Vagina (tissue), 2 donors: ENCODE measurements at regions not wholly inside any gene's neighbourhood (a gene's known extent, or its start where the extent isn't known, plus 50 kb on each side); places are given as distances from the start of the nearest gene placed in this dataset. TPM values are rescaled to one million over a fixed set of nuclear protein-coding genes. Genes with fewer than 3 reads are reported as not detected.

Experiments used
- DNase-seq, 2 donors: peaks; one replicate each; pipeline ENCODE4 v3.0.0-alpha.2; 2017; ENCODE audit errors: extremely low spot score in 2 of 2
- H3K27ac ChIP-seq: fragments of 200-600 bp; sonication (generic); one replicate; pipeline ENCODE4 v1.5.1; 2019
- H3K27me3 ChIP-seq: fragments of 200-600 bp; sonication (generic); one replicate; pipeline ENCODE4 v1.5.1; 2019
- H3K36me3 ChIP-seq, 2 donors: fragments of 200-600 bp; sonication (generic); one replicate each; pipeline ENCODE4 v1.5.1; 2017 to 2019
- H3K4me1 ChIP-seq: fragments of 200-600 bp; sonication (generic); one replicate; pipeline ENCODE4 v1.5.1; 2019
- H3K4me3 ChIP-seq, 2 donors: fragments of 200-600 bp; sonication (generic); 1 replicate in 1 of 2; 2 replicates in 1 of 2; pipeline ENCODE4 v1.5.1; 2016 to 2019
- H3K9me3 ChIP-seq: fragments of 200-600 bp; sonication (generic); one replicate; pipeline ENCODE4 v1.5.1; 2019
- CTCF ChIP-seq, 3 experiments: fragments of 450-650 bp in 2 of 3; fragments of 200-600 bp in 1 of 3; sonication (generic) in 1 of 3; IDR thresholded peaks; one replicate each; pipeline ENCODE4 v1.5.1; 2017 to 2019; ENCODE audit warnings: antibody characterized with exemption in 3 of 3, mild to moderate bottlenecking in 2 of 3, moderate library complexity in 2 of 3
- POLR2A ChIP-seq, 2 donors: fragments of 450-650 bp; IDR thresholded peaks; one replicate each; pipeline ENCODE4 v1.6.1; 2017; ENCODE audit warnings: antibody characterized with exemption in 2 of 2, mild to moderate bottlenecking in 2 of 2, moderate library complexity in 2 of 2
- POLR2AphosphoS5 ChIP-seq, 2 donors: sonication (generic); formaldehyde crosslinking; IDR thresholded peaks; one replicate each; pipeline ENCODE4 v1.9.0; 2017; ENCODE audit warnings: antibody characterized with exemption in 2 of 2, mild to moderate bottlenecking in 2 of 2, low read depth in 1 of 2; ENCODE audit not compliant: insufficient read depth in 1 of 2
- intact Hi-C: fragments of 100-400 bp; cut with DNase I; formaldehyde crosslinking; loops from one replicate; pipeline ENCODE4 v1.15.1; 2023
- microRNA-seq: library from miRNA; unstranded; fragments of <30 nt; microRNA quantifications from one replicate; pipeline ENCODE4, GENCODE V29; 2017; ENCODE audit warnings: borderline number of aligned reads, borderline replicate concordance
- small RNA-seq: library from RNA; depleted of rRNA; stranded (forward); fragments of <200 nt; gene quantifications from one replicate; pipeline ENCODE3, GENCODE V24; 2016

GRCh38 chr2:65486282-65486681 is 53.9 kb upstream of the SPRED2 start:
- no peak overlapping the region for H3K27ac ChIP-seq
- no peak overlapping the region for H3K4me3 ChIP-seq
- TF ChIP-seq POLR2AphosphoS5 (IDR thresholded peaks at IDR 0.05; ENCODE audit: insufficient read depth in 1 of 2, low read depth in 1 of 2) (no peak), CTCF (IDR thresholded peaks at IDR 0.05) (no peak), POLR2A (IDR thresholded peaks at IDR 0.05) (no peak)
- no peaks in the 10 kb centered on the region for H3K9me3 ChIP-seq
- H3K27me3 ChIP-seq = no peaks in the 10 kb centered on the region
- intact Hi-C loops = no loop called here
- H3K4me1 ChIP-seq = no peaks in the 10 kb centered on the region
- DNase-seq = no peak
- no peaks in the 10 kb centered on the region for H3K36me3 ChIP-seq

GRCh38 chr2:65485839-65486238 is 53.4 kb upstream of the SPRED2 start:
- Histone ChIP-seq H3K27me3 (no peaks in the 10 kb centered on the region), H3K36me3 (no peaks in the 10 kb centered on the region), H3K27ac (no peak overlapping the region), H3K9me3 (no peaks in the 10 kb centered on the region), H3K4me3 (no peak overlapping the region), H3K4me1 (no peaks in the 10 kb centered on the region)
- TF ChIP-seq POLR2A (IDR thresholded peaks at IDR 0.05) (no peak), CTCF (IDR thresholded peaks at IDR 0.05) (no peak), POLR2AphosphoS5 (IDR thresholded peaks at IDR 0.05; ENCODE audit: insufficient read depth in 1 of 2, low read depth in 1 of 2) (no peak)
- no peak for DNase-seq
- intact Hi-C loops = no loop called here

GRCh38 chr2:65483763-65484162 is 51.4 kb upstream of the SPRED2 start:
- Histone ChIP-seq H3K27ac (no peak overlapping the region), H3K4me1 (no peaks in the 10 kb centered on the region), H3K9me3 (no peaks in the 10 kb centered on the region), H3K36me3 (no peaks in the 10 kb centered on the region), H3K27me3 (no peaks in the 10 kb centered on the region), H3K4me3 (no peak overlapping the region)
- TF ChIP-seq POLR2AphosphoS5 (IDR thresholded peaks at IDR 0.05; ENCODE audit: insufficient read depth in 1 of 2, low read depth in 1 of 2) = no peak
- no peak for TF ChIP-seq POLR2A (IDR thresholded peaks at IDR 0.05)
- TF ChIP-seq CTCF (IDR thresholded peaks at IDR 0.05) = no peak
- DNase-seq = no peak
- intact Hi-C loops = no loop called here

- H3K36me3 ChIP-seq = no peaks in the 10 kb centered on the region
- no peak for DNase-seq
- H3K27ac ChIP-seq = no peak overlapping the region
- H3K27me3 ChIP-seq = no peaks in the 10 kb centered on the region
- TF ChIP-seq POLR2A (IDR thresholded peaks at IDR 0.05) = no peak
- no peak for TF ChIP-seq CTCF (IDR thresholded peaks at IDR 0.05)
- no peak for TF ChIP-seq POLR2AphosphoS5 (IDR thresholded peaks at IDR 0.05; ENCODE audit: insufficient read depth in 1 of 2, low read depth in 1 of 2)
- no peaks in the 10 kb centered on the region for H3K9me3 ChIP-seq
- intact Hi-C loops = no loop called here
- no peaks in the 10 kb centered on the region for H3K4me1 ChIP-seq
- H3K4me3 ChIP-seq = no peak overlapping the region
Measured at GRCh38 chr2:65482971-65483370, 50.6 kb upstream of the SPRED2 start.

Small RNAs in the stretch of these regions (microRNA-seq; reads per million reads assigned to microRNA genes)
- not detected for gene MIR4778

Small RNAs in the stretch of these regions (small RNA-seq; reads per million reads assigned to genes)
- gene MIR4778 (not detected), gene RN7SL635P (not detected), gene VTRNA2-2P (not detected)
